GM23338 (cell line): ENCODE measurements at regions not wholly inside any gene's neighbourhood (a gene's known extent, or its start where the extent isn't known, plus 50 kb on each side); places are given as distances from the start of the nearest gene placed in this dataset.

Experiments
- ATAC-seq: fragments of 200-7000 bp; cut with Tn5 transposase; 3 replicates; pipeline ENCODE4 v1.9.1; 2020
- DNase-seq: peaks from one replicate; pipeline ENCODE4 v3.0.0-alpha.2; 2015; ENCODE audit warnings: low spot score
- H2AFZ ChIP-seq: fragments of 200-600 bp; sonication (generic); 2 replicates; pipeline ENCODE4 v1.8.0; 2016; ENCODE audit warnings: antibody characterized with exemption, mild to moderate bottlenecking, moderate library complexity
- H3F3A ChIP-seq: fragments of 200-600 bp; sonication (generic); replicated peaks from 2 replicates; pipeline ENCODE4 v1.8.0; 2017; ENCODE audit warnings: antibody characterized with exemption, mixed run types, low read depth
- H3K27ac ChIP-seq: fragments of 200-600 bp; sonication (generic); 2 replicates; pipeline ENCODE4 v1.6.1; 2016; ENCODE audit warnings: low read depth
- H3K27me3 ChIP-seq: fragments of 200-600 bp; sonication (generic); 2 replicates; pipeline ENCODE4 v1.8.0; 2016; ENCODE audit warnings: mild to moderate bottlenecking, mixed run types, moderate library complexity; ENCODE audit not compliant: insufficient read depth
- H3K36me3 ChIP-seq: fragments of 200-600 bp; sonication (generic); 2 replicates; pipeline ENCODE4 v1.8.0; 2016; ENCODE audit warnings: mild to moderate bottlenecking; ENCODE audit not compliant: insufficient read depth
- H3K4me1 ChIP-seq: fragments of 200-600 bp; sonication (generic); 2 replicates; pipeline ENCODE4 v1.8.0; 2016; ENCODE audit warnings: mild to moderate bottlenecking, moderate library complexity; ENCODE audit not compliant: insufficient read depth
- H3K4me2 ChIP-seq: fragments of 200-600 bp; sonication (generic); 2 replicates; pipeline ENCODE4 v1.7.1; 2017; ENCODE audit warnings: mixed run types
- H3K4me3 ChIP-seq: fragments of 200-600 bp; sonication (generic); 2 replicates; pipeline ENCODE4 v1.6.1; 2016; ENCODE audit warnings: mixed run types
- H3K79me2 ChIP-seq: fragments of 200-600 bp; sonication (generic); replicated peaks from 2 replicates; pipeline ENCODE4 v1.8.0; 2017; ENCODE audit warnings: mild to moderate bottlenecking; ENCODE audit not compliant: insufficient read depth
- H3K9me2 ChIP-seq: fragments of 200-600 bp; sonication (generic); 2 replicates; pipeline ENCODE4 v1.8.0; 2017; ENCODE audit not compliant: insufficient read depth
- H4K20me1 ChIP-seq: fragments of 200-600 bp; sonication (generic); replicated peaks from 2 replicates; pipeline ENCODE4 v1.8.0; 2017; ENCODE audit warnings: mild to moderate bottlenecking; ENCODE audit not compliant: insufficient read depth
- H3K27ac Mint-ChIP-seq: 2 replicates; pipeline ENCODE4 v1.8.0; 2020; ENCODE audit warnings: inconsistent platforms, mild to moderate bottlenecking, moderate library complexity, mixed read lengths
- H3K27me3 Mint-ChIP-seq: 3 replicates; pipeline ENCODE4 v1.8.0; 2022; ENCODE audit warnings: low read depth, mild to moderate bottlenecking, moderate library complexity, mixed read lengths, inconsistent platforms; ENCODE audit not compliant: insufficient read depth, poor library complexity
- H3K36me3 Mint-ChIP-seq: 3 replicates; pipeline ENCODE4 v1.8.0; 2021; ENCODE audit warnings: low read depth, mild to moderate bottlenecking, inconsistent platforms, moderate library complexity, mixed read lengths
- H3K4me1 Mint-ChIP-seq: 3 replicates; pipeline ENCODE4 v1.8.0; 2020; ENCODE audit warnings: mild to moderate bottlenecking, inconsistent platforms, mixed read lengths
- H3K4me3 Mint-ChIP-seq: 3 replicates; pipeline ENCODE4 v1.8.0; 2021; ENCODE audit warnings: moderate library complexity, mild to moderate bottlenecking, inconsistent platforms, mixed read lengths
- H3K9me3 Mint-ChIP-seq: 3 replicates; pipeline ENCODE4 v1.8.0; 2020; ENCODE audit warnings: moderate library complexity, mild to moderate bottlenecking, inconsistent platforms, mixed read lengths
- CREB1 ChIP-seq: fragments of 250-450 bp; sonication (Bioruptor Pico); IDR thresholded peaks from 2 replicates; pipeline ENCODE4 v1.5.0; 2020; ENCODE audit warnings: low read depth, mild to moderate bottlenecking, moderate library complexity
- CTCF ChIP-seq, 2 experiments: fragments of 200-600 bp in 1 of 2; sonication (generic) in 1 of 2; conservative IDR thresholded peaks; 2 replicates each; pipeline versions ENCODE4 v1.5.1 to v1.6.1; 2016 to 2017; ENCODE audit warnings: antibody characterized with exemption in 2 of 2, low read depth in 2 of 2, mild to moderate bottlenecking in 2 of 2, moderate library complexity in 1 of 2
- ETS1 ChIP-seq: IDR thresholded peaks from 2 replicates; pipeline ENCODE4 v1.6.1; 2016; ENCODE audit warnings: antibody characterized with exemption
- EZH2 ChIP-seq: fragments of 200-600 bp; sonication (generic); IDR thresholded peaks from one replicate; pipeline ENCODE4 v1.8.0; 2017; ENCODE audit warnings: antibody characterized with exemption, mild to moderate bottlenecking, low read depth; ENCODE audit not compliant: unreplicated experiment
- EZH2phosphoT487 ChIP-seq: fragments of 200-600 bp; sonication (generic); IDR thresholded peaks from one replicate; pipeline ENCODE4 v1.8.1; 2018; ENCODE audit warnings: antibody characterized with exemption; ENCODE audit not compliant: unreplicated experiment
- JUNB ChIP-seq: IDR thresholded peaks from one replicate; pipeline ENCODE4 v1.6.1; 2016; ENCODE audit warnings: antibody characterized with exemption; ENCODE audit not compliant: unreplicated experiment
- NANOG ChIP-seq: IDR thresholded peaks from 2 replicates; pipeline ENCODE4 v1.6.1; 2016; ENCODE audit warnings: antibody characterized with exemption, borderline replicate concordance
- POLR2AphosphoS5 ChIP-seq: IDR thresholded peaks from 2 replicates; pipeline ENCODE4 v1.6.1; 2016; ENCODE audit warnings: antibody characterized with exemption, low read depth
- REST ChIP-seq: IDR thresholded peaks from one replicate; pipeline ENCODE4 v1.6.1; 2018; ENCODE audit warnings: antibody characterized with exemption; ENCODE audit not compliant: unreplicated experiment
- STAT1 ChIP-seq: IDR thresholded peaks from one replicate; pipeline ENCODE4 v1.6.1; 2016; ENCODE audit warnings: antibody characterized with exemption; ENCODE audit not compliant: unreplicated experiment
- ZNF114 ChIP-seq: fragments of 250-450 bp; sonication (Bioruptor Pico); IDR thresholded peaks from 2 replicates; pipeline ENCODE4 v1.5.0; 2020; ENCODE audit warnings: mild to moderate bottlenecking, moderate library complexity
- ZNF331 ChIP-seq: fragments of 250-450 bp; sonication (Bioruptor Pico); IDR thresholded peaks from 2 replicates; pipeline ENCODE4 v1.5.0; 2020; ENCODE audit warnings: low read depth, mild to moderate bottlenecking, moderate library complexity
- ZNF462 ChIP-seq: fragments of 250-450 bp; sonication (Bioruptor Pico); IDR thresholded peaks from 2 replicates; pipeline ENCODE4 v1.5.0; 2020; ENCODE audit warnings: mild to moderate bottlenecking, moderate library complexity

GRCh38 chr4:153038623-153039311, 102.6 kb downstream of the FHDC1 start:
- Mint-ChIP-seq H3K9me3 (peaks cover 13% of the 10 kb centered on the region; the same call in 2 of the 3 replicates), H3K27ac (no peak overlapping the region; the same call in 1 of the 2 replicates)

More at GRCh38 chr4:153038623-153039311, 102.6 kb downstream of the FHDC1 start:
- no peaks in the 10 kb centered on the region for H3F3A ChIP-seq
- no peak overlapping the region for H3K4me3 ChIP-seq
- peak overlapping the region; percentile 99 for H2AFZ ChIP-seq
- no peak overlapping the region for H3K27ac ChIP-seq
- no peaks in the 10 kb centered on the region for H3K79me2 ChIP-seq
- Mint-ChIP-seq H3K36me3 (peaks cover 16% of the 10 kb centered on the region; the same call in 2 of the 3 replicates), H3K27me3 (no peaks in the 10 kb centered on the region), H3K4me3 (no peak overlapping the region), H3K4me1 (peaks cover 20% of the 10 kb centered on the region)
- ATAC-seq = peak; percentile 77
- TF ChIP-seq EZH2 (no peak), ZNF114 (CRISPR knock-in tag) (no peak), STAT1 (no peak), CTCF (conservative IDR thresholded peaks at IDR 0.05; ENCODE audit: low read depth in 2 of 2) (no peak), ZNF331 (no peak), ZNF462 (CRISPR knock-in tag) (no peak), NANOG (no peak), POLR2AphosphoS5 (no peak), ETS1 (no peak), CREB1 (no peak), REST (no peak), JUNB (no peak), EZH2phosphoT487 (no peak)
- H3K27me3 ChIP-seq = no peaks in the 10 kb centered on the region
- H4K20me1 ChIP-seq = no peaks in the 10 kb centered on the region
- H3K9me2 ChIP-seq = peaks cover 10% of the 10 kb centered on the region; the same call in 1 of the 2 replicates
- peaks cover 12% of the 10 kb centered on the region for H3K36me3 ChIP-seq
- peak overlapping the region; percentile 43 for H3K4me2 ChIP-seq
- H3K4me1 ChIP-seq = peaks cover 17% of the 10 kb centered on the region
- peak; percentile 29 for DNase-seq
